HG02943 (cell line): ENCODE measurements at regions not wholly inside any gene's neighbourhood (a gene's known extent, or its start where the extent isn't known, plus 50 kb on each side); places are given as distances from the start of the nearest gene placed in this dataset.
"Not testable (repeated sequence)": the region's sequence is repeated elsewhere in the genome, so short reads cannot be mapped to it uniquely, and the experiment has no call there.

Experiments
- ATAC-seq: cut with Tn5 transposase; IDR thresholded peaks from one replicate; pipeline ENCODE4 v1.9.1; 2021; ENCODE audit warnings: mild to moderate bottlenecking, low read depth, moderate library complexity; ENCODE audit not compliant: unreplicated experiment

- no peak for ATAC-seq
These were observed 184.7 kb downstream of the CARTPT start for GRCh38 chr5:71903808-71904207.

- ATAC-seq = no peak
These were observed 185.8 kb downstream of the CARTPT start for GRCh38 chr5:71904852-71905251.

GRCh38 chr5:71905834-71906711, 187.0 kb downstream of the CARTPT start:
- no peak for ATAC-seq

- no peak for ATAC-seq
These were observed 188.0 kb downstream of the CARTPT start for GRCh38 chr5:71907001-71907588.

- no peak for ATAC-seq
These were observed 188.6 kb downstream of the CARTPT start for GRCh38 chr5:71907608-71908145.

- no peak for ATAC-seq
These were observed 191.7 kb downstream of the CARTPT start for GRCh38 chr5:71910741-71911140.

GRCh38 chr5:71912021-71912420, 192.9 kb downstream of the CARTPT start:
- no peak for ATAC-seq

GRCh38 chr5:71914281-71914680, 193.0 kb upstream of the MAP1B start:
- no peak for ATAC-seq

GRCh38 chr5:71922584-71923106, 184.6 kb upstream of the MAP1B start:
- no peak for ATAC-seq

GRCh38 chr5:71923755-71924154, 183.5 kb upstream of the MAP1B start:
- no peak for ATAC-seq

- no peak for ATAC-seq
These were observed 182.9 kb upstream of the MAP1B start for GRCh38 chr5:71924325-71924724.

- ATAC-seq = no peak
These were observed 182.3 kb upstream of the MAP1B start for GRCh38 chr5:71924980-71925379.

- ATAC-seq = no peak
These were observed 181.6 kb upstream of the MAP1B start for GRCh38 chr5:71925608-71926091.

GRCh38 chr5:71929003-71929402, 178.3 kb upstream of the MAP1B start:
- ATAC-seq = no peak

GRCh38 chr5:71930554-71930953, 176.7 kb upstream of the MAP1B start:
- not testable (repeated sequence) for ATAC-seq

GRCh38 chr5:71932131-71932654, 175.1 kb upstream of the MAP1B start:
- no peak for ATAC-seq

GRCh38 chr5:71932655-71933338, 174.5 kb upstream of the MAP1B start:
- no peak for ATAC-seq

GRCh38 chr5:71934322-71934721, 173.0 kb upstream of the MAP1B start:
- no peak for ATAC-seq

GRCh38 chr5:71937921-71938698, 169.2 kb upstream of the MAP1B start:
- ATAC-seq = no peak

- no peak for ATAC-seq
These were observed 168.4 kb upstream of the MAP1B start for GRCh38 chr5:71938895-71939294.
